SK-N-SH treated with all-trans-retinoic acid at 6 μM for 48 hours (cell line): ENCODE measurements at regions not wholly inside any gene's neighbourhood (a gene's known extent, or its start where the extent isn't known, plus 50 kb on each side); places are given as distances from the start of the nearest gene placed in this dataset.

Experiments
- ARNTL ChIP-seq: fragments of 450-650 bp; formaldehyde crosslinking; IDR thresholded peaks from 2 replicates; pipeline ENCODE4 v1.5.0; 2020; ENCODE audit warnings: low read depth, mild to moderate bottlenecking, moderate library complexity, borderline replicate concordance
- ISL1 ChIP-seq: fragments of 250-450 bp; sonication (Bioruptor Pico); IDR thresholded peaks from 2 replicates; pipeline ENCODE4 v2.1.2; 2022; ENCODE audit warnings: mild to moderate bottlenecking, moderate library complexity
- RARB ChIP-seq: fragments of 250-450 bp; sonication (Bioruptor Pico); IDR thresholded peaks from 2 replicates; pipeline ENCODE4 v1.8.0; 2021; ENCODE audit warnings: mild to moderate bottlenecking, moderate library complexity
- ZFP30 ChIP-seq: fragments of 450-650 bp; formaldehyde crosslinking; IDR thresholded peaks from 2 replicates; pipeline ENCODE4 v1.5.0; 2022; ENCODE audit warnings: mild to moderate bottlenecking, moderate library complexity
- TF ChIP-seq, protein P1 (sequence below): fragments of 250-450 bp; sonication (Bioruptor Pico); IDR thresholded peaks from 2 replicates; pipeline ENCODE4 v1.5.1; 2020; ENCODE audit warnings: low read depth, mild to moderate bottlenecking, moderate library complexity
- TF ChIP-seq, protein P2 (sequence below): fragments of 250-450 bp; sonication (Bioruptor Pico); IDR thresholded peaks from 2 replicates; pipeline ENCODE4 v1.5.0; 2020; ENCODE audit warnings: mild to moderate bottlenecking, moderate library complexity
- TF ChIP-seq, protein P3 (sequence below): fragments of 250-450 bp; sonication (Bioruptor Pico); IDR thresholded peaks from 2 replicates; pipeline ENCODE4 v1.8.0; 2021; ENCODE audit warnings: low read depth, mild to moderate bottlenecking, moderate library complexity, borderline replicate concordance
- TF ChIP-seq, protein P4 (sequence below): fragments of 250-450 bp; sonication (Bioruptor Pico); IDR thresholded peaks from 2 replicates; pipeline ENCODE4 v1.8.0; 2020; ENCODE audit warnings: mild to moderate bottlenecking, moderate library complexity, borderline replicate concordance

DNA sequence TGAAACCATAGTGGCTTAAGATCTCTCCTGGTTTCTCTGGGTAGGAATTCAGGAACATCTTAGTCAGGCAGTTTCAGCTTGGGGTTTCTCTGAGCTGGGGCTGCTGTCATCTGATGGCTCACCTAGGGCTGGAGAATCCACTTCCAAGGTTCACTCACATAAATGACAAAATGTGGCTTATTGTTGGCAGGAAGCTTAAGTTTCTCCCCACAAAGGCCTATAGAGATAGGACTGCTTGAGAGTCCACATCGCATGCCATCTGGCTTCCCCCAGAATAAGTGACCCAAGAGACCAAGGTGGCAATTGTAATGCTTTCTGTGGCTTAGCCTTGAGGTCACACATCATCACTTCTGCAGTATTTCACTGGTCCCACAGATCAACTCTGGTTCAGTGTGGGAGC lies 131.4 kb downstream of the EDN1 start:
- TF ChIP-seq RARB (CRISPR knock-in tag) (no peak), ZFP30 (no peak), ARNTL (CRISPR knock-in tag) (no peak), ISL1 (CRISPR knock-in tag) (no peak)
- TF ChIP-seq, protein P1, sequence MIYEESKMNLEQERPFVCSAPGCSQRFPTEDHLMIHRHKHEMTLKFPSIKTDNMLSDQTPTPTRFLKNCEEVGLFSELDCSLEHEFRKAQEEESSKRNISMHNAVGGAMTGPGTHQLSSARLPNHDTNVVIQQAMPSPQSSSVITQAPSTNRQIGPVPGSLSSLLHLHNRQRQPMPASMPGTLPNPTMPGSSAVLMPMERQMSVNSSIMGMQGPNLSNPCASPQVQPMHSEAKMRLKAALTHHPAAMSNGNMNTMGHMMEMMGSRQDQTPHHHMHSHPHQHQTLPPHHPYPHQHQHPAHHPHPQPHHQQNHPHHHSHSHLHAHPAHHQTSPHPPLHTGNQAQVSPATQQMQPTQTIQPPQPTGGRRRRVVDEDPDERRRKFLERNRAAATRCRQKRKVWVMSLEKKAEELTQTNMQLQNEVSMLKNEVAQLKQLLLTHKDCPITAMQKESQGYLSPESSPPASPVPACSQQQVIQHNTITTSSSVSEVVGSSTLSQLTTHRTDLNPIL (CRISPR knock-in tag), result no peak
- TF ChIP-seq, protein P2, sequence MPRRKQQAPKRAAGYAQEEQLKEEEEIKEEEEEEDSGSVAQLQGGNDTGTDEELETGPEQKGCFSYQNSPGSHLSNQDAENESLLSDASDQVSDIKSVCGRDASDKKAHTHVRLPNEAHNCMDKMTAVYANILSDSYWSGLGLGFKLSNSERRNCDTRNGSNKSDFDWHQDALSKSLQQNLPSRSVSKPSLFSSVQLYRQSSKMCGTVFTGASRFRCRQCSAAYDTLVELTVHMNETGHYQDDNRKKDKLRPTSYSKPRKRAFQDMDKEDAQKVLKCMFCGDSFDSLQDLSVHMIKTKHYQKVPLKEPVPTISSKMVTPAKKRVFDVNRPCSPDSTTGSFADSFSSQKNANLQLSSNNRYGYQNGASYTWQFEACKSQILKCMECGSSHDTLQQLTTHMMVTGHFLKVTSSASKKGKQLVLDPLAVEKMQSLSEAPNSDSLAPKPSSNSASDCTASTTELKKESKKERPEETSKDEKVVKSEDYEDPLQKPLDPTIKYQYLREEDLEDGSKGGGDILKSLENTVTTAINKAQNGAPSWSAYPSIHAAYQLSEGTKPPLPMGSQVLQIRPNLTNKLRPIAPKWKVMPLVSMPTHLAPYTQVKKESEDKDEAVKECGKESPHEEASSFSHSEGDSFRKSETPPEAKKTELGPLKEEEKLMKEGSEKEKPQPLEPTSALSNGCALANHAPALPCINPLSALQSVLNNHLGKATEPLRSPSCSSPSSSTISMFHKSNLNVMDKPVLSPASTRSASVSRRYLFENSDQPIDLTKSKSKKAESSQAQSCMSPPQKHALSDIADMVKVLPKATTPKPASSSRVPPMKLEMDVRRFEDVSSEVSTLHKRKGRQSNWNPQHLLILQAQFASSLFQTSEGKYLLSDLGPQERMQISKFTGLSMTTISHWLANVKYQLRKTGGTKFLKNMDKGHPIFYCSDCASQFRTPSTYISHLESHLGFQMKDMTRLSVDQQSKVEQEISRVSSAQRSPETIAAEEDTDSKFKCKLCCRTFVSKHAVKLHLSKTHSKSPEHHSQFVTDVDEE, result no peak
- TF ChIP-seq, protein P3, sequence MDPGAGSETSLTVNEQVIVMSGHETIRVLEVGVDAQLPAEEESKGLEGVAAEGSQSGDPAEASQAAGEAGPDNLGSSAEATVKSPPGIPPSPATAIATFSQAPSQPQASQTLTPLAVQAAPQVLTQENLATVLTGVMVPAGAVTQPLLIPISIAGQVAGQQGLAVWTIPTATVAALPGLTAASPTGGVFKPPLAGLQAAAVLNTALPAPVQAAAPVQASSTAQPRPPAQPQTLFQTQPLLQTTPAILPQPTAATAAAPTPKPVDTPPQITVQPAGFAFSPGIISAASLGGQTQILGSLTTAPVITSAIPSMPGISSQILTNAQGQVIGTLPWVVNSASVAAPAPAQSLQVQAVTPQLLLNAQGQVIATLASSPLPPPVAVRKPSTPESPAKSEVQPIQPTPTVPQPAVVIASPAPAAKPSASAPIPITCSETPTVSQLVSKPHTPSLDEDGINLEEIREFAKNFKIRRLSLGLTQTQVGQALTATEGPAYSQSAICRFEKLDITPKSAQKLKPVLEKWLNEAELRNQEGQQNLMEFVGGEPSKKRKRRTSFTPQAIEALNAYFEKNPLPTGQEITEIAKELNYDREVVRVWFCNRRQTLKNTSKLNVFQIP, result no peak
- TF ChIP-seq, protein P4, sequence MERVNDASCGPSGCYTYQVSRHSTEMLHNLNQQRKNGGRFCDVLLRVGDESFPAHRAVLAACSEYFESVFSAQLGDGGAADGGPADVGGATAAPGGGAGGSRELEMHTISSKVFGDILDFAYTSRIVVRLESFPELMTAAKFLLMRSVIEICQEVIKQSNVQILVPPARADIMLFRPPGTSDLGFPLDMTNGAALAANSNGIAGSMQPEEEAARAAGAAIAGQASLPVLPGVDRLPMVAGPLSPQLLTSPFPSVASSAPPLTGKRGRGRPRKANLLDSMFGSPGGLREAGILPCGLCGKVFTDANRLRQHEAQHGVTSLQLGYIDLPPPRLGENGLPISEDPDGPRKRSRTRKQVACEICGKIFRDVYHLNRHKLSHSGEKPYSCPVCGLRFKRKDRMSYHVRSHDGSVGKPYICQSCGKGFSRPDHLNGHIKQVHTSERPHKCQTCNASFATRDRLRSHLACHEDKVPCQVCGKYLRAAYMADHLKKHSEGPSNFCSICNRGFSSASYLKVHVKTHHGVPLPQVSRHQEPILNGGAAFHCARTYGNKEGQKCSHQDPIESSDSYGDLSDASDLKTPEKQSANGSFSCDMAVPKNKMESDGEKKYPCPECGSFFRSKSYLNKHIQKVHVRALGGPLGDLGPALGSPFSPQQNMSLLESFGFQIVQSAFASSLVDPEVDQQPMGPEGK (CRISPR knock-in tag), result no peak
